Amygdala (tissue), 56 donors: ENCODE measurements at regions not wholly inside any gene's neighbourhood (a gene's known extent, or its start where the extent isn't known, plus 50 kb on each side); places are given as distances from the start of the nearest gene placed in this dataset.

ENCODE experiments used
- DNase-seq, 56 donors: peaks; one replicate each; lab custom pipeline; 2025; lab: John Stamatoyannopoulos, UW

DNA sequence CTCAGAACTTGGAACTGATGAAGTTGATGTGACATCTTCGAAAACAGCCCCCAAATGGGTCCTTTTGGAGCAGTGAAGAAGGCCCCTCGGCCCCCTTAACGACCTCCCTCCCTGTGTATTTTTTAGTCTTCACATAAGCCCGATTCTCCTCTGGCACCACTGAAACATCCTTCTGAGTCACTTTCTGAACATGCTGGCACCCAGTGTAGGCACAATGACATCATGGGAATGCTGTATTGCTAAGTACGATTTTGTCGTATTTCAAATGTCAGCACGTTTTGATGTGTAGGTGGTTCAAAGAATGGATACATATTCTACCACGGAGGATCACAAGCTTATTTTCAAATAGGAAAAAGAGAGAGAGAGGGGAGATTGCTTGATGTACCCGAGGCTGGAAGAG is 111.7 kb upstream of the RIOK3 start:
- DNase-seq, result no peak

DNA sequence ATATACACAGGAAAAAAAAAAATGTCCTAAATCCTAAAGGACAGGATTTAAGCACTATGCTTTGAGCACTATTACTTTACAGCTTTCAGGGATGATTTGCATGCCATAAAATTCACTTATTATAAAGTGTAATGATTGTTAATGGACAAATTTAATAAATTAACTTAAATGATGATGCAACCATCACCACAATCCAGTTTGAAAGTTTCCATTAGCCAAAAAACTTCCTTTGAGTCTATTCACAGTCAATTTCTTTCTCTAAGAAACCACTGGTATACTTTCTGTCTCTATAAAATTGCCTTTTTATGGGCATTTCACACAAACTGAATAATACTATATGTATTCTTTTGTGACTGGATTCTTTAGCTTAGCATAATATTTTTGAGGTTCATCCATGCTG is 111.1 kb upstream of the RIOK3 start:
- DNase-seq, result no peak

DNA sequence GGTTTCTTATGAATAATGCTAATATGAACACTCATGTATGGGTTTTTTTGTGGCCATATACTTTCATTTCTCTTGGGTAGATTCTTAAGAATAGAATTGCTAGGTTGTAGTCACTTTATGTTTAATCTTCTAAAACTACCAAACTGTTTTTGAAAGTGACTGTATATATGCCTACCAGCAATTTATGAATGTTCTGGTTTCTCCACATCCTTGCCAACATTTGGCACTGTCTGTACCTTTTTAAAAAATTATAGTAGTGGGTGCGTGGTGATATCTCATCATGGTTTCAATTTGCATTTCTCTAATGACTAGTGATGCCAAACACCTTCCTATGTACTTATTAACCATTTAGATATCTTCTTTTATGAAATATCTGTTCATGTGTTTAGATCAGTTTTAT is 110.6 kb upstream of the RIOK3 start:
- DNase-seq, result no peak

DNA sequence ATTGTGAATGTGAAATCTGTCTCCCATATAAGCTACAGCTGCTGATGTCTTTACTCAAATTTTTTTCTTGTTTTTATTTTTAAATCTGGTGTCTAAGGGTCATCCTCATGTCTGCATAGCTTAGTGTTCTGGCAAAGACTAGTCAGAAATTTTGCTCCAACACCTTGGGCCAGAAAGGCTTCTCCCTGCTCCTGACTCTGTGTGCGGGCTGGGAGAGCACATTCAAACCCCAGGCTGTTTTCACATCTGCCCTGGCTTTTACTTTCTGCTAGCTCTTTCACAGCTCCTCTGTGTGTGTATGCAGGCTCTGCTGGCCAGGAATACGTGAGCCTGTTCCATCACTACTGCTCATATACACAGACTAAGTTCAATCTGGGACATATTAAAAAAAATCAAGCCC is 102.9 kb upstream of the RIOK3 start:
- no peak for DNase-seq

DNA sequence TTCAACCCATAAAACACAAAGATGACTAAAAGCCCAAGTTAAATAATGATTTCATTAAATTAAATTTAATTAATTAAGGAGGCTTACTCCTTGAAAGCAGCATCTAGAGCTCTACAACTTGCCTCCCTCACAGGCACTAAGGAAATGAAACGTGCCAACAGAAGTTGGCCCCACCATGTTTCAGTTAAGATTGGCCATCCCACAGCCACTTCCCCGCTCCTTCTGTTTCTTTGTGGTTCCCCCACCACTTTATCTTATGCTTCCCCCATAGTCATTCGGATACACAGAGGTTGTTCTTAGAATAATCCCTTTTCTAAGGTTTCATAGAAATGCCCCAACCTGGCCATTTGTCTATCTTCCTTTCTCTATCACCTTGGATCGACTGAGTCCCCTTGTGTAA is 101.6 kb upstream of the RIOK3 start:
- DNase-seq, result no peak

DNA sequence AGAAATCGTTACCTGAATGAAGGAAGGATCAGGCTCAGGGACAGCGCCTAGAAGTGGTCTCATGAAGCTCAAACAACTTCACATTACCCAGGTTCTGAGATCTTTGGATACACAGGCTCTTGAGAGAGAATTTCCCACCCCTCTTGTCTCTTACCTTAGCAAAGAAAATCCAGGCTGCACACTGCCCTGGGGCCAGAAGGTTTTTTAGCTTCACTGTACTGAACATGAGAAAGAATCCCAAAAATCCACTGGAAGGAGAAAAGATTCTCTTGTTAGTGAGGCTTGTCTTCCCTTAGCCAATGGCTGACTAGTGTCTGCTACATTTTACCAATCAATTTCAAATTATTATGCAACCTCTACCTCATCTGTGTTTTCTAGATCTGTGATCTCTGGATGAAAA is 101.0 kb upstream of the RIOK3 start:
- DNase-seq, result no peak

DNA sequence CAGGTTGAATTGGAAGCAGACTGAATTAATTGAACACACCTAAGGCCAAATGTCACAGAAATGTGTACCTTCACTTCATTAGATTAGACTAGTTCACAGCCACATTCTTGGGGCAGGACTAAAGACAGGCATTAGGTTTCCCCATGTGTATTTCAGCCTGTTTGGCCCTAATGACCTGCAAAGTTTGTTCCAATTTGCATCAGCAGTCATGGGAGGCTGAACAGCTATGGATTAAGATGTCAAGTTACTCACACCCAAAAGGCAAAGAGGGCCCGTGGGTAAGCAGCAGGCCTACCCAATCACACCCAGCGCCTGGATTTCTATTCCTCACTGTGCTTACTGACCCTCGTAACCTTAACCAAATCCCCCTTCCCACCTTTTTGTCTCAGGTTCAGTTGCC is 99.6 kb upstream of the RIOK3 start:
- DNase-seq, result no peak

DNA sequence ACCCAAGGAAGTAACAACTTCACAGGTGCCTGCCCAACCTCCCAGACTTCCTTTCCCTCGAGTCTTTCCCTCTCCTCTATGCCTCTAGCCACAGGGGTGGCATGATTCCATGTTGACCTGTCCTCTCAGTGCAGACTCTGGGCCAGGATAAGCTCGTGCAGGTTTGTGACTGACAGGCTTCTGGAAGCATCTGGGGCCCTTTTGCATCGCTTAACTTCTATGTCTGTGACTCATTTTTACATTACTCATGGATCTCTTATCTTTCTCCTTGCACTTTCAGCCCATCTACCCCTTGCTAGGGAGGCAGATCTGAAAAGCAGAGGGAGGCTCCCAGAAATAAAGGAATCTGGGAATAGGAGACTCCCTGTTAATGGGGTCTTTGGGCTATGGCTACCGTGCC is 98.5 kb upstream of the RIOK3 start:
- DNase-seq, result no peak

DNA sequence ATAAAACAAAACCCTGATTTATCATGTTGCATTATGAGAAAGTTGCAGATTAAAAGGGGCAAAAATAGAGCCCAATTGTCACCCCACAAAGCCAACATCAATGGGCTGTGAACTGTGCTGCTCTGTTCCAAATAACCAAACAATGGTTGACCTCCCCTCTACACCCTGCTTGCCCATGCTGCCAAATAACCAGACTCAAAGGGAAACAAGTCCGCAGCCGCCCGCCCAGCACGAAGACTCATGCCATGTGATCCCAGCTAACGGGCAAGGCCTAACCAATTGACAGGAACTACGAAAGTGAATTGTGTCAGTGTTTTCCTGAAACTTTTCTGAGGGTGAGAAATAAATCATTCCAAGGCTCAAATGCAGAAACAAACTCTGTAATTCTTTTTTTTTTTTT is 97.9 kb upstream of the RIOK3 start:
- DNase-seq, result peak in 35 of 56 donors; percentile 2 to 80 (median 36)

DNA sequence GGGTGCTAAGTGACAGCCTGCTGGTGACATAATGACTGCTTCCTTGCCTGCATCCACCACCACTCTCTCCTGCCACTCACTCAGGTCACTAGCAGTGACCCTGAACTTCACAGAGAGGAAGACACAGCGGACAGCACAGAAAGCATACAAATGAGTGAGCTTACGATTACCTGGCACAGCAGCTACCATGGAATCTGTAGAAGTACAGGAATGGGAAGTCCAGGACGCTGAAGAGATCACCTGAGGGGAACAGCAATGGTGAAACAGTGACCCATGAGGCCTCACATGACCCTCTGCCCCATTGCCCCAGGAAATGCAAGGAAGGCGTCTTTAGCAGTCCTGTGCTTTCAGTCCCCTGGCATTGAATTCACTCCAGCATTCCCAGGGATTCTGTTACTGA is 96.7 kb upstream of the RIOK3 start:
- no peak for DNase-seq

DNA sequence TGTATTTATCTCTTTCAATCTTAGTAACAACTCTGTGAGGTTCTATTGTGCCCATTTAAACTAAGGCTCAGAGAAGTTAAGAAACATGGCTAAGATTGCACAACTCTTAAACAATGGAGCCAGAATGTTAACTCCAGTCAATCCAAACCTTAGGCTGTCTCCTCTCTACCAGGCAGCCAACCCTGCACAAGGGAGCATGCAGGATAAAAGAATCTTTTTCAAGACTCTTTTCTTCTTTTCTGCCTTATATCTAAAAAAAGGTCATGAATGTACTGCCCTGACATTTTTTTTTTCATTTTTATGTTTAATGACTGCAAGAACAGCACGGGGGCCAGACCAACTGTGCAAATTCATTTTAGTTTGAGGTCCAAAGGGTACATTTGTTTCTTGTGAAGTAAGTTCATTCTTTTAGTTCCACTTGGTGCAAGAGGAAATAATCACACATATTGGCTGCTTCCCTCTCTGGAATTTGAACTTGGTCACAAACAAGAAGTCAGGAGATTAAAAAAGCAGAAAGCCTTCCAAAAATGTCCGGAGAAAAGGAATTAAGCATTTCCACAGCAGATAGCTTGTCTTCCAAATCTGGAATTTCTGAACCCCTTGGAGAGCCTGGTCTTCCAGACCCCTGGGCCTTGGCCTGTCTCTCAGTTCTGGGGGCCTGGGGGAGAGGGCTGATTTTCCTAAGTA is 96.0 kb upstream of the RIOK3 start:
- no peak for DNase-seq

DNA sequence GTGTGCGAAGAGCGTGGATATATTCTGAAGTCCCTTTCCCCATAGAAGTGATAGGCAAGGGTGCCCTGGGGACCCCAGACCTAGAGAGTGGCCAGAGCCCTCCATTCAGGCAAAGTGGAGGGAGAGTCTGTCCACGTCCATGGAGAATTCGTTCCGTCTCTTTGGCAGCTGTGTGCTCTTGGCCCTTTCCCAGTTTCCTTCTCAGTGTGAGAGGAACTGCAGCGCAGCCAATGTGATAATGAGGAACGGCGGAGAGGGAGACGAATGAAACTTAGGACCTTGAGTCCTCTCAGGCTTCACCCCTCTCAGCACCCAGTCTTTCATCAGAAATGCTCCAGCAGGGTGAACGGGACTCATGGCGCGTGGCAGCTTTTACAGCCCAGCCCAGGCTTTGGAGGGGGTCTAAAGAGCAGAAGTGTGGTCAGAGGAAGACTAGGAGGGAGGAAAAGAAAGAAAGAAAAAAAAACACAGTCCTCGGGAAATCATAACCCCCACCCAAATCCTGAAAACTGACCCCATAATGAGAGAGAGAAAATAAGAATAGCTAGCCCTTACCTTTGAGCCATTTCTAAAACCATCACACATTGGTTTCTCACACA is 95.0 kb upstream of the RIOK3 start:
- DNase-seq, result peak in 29 of 56 donors; percentile 1 to 53 (median 21)

DNA sequence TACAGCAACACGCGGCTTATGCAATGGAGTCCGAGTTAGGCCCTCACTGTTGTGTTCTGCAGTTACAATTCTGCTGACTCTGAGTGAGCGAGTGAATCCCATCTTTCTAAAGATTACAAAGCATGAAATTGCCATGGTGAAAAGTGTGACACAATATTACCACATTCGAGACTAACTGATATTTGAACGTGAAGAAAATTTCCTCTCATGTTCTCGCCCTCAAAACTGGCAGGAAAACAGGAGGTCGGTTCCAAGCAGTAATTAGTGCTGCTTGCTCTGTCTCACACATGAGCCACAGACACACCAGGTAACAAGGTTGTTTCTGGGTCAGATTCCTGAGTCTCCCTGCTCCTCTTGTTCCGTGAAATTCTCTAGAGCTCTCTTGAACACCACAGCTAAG is 93.7 kb upstream of the RIOK3 start:
- DNase-seq, result no peak

DNA sequence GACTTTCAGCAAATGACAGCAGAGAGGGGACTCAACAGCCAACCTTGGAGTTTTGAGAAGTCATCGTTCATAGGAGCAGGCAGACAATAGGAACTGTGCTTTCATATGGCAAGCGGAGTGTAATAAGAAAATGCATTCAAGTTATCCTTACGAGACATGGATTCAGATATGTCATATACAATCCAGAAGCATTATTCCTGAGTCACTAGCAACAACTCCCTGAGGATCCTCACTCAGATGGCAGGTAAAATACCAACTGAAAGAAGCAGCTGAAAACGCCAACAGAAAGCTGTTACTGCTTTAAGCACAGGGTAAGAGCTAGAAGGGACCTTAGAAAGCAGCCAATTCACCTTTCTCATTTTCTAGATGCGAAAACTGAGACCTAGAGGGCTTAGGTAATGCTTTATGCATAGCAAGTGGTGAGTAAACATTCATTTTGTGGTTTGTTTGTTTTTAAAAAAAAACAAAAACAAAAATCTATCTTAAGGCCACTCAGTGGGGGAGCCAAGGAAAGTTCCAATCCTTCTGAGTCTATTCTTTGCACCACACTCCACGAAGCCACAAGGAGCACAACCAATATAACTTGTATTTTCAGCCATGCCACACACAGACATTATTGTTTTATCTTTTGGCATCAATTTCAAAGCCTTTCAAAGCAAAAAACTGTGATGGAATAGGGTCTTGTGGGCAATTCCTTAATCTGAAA is 89.1 kb upstream of the RIOK3 start:
- DNase-seq, result no peak

DNA sequence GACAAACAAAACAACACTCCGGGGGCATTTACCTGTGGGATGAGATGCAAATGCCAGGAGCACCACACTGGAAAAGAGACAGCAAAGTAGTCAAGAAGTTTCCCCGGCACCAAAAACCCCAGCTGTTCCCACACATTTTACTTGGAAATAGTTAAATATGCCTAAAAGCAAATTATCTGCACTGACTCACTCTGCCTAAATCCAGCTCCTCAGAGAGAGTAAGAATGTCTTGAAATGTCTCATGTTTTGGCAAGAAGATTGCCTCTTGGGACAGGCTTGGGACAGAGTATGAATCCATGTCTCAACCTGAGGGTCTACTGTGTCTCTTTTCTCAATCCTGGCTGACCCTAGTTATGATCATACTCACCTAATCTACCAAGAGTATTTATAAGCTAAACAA is 87.5 kb upstream of the RIOK3 start:
- no peak for DNase-seq

DNA sequence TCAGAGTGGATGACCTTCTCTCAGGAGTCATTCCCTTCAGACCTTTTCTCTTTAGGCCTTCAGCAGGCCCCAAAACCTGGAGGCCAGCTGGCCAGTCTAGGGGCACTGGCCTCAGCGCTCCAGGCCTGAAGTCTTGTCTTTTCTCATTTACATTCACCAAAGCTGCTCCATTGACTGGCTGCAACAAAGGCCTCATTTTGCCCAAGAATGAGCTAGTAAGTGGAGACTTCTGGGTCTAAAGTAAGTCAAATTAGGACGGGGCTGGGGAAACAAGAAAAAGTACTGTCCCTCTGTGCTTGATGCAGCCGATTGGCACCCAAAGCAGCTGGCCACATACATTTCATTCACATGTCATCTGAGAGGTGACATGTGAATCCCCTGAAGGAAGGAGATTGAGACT is 83.8 kb upstream of the RIOK3 start:
- peak in 26 of 56 donors; percentile 3 to 41 (median 12) for DNase-seq

DNA sequence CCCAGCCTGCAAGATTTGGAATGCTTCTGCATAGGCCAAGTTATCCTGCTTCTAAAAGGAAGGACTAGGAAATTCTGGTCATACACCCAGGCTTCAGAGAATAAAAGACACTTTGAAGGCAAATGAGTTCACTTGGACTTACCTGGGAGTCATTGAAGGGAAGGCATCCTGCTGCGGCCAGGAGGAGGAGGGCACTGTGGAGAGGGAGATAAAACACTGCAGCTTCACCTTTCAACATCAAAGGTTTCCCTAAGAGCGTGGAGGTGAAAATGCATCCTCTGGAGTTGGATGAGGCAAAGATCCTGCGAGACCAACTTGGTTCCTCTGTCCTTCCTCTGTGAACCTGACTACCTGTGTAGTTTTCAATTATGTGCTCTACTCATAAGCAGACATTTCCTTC is 79.5 kb upstream of the RIOK3 start:
- no peak for DNase-seq

DNA sequence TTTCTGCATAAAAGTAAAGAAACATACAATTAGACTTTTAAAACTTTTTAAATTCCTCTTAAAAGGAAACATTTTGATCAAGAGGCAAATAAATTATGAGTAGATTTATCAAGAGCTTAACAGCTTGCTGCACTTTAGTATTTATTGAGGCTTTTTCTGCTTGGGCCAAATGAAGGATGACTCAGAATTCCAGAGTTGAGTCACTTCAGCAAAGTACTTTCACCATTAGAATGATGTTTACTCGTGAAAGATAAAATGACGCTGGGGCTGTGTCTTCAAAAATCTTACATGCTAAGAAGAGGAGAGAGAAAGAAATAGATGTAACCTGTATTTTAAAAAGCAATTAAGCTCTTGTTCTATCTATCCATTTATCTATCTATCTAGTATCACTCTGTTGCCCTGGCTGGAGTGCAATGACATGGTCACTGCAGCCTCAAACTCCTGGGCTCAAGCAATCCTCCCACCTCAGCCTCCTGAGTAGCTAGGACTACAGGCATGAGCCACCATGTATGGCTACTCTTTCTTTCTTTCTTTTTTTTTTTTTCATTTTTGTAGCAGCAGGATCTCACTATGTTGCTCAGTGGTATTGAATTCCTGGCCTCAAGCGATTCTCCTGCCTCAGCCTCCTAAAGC is 75.3 kb upstream of the RIOK3 start:
- DNase-seq, result no peak

DNA sequence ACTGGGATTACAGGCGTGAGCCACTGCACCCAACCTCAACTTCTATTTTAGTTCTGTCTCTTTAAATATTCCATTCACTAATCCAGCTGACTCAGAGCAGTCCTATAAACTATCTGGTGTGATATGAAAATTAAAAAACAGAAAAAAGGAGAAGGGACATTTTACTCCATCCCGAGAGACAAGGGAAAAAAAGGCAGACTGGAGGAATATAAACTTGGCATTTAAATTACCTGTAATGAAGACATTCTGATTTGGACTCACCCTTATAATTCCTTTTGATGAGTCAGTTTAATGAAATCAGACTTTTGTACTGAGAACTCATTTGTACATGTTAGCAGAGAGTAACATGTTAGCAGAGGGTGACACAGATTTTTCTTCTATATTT is 74.8 kb upstream of the RIOK3 start:
- DNase-seq, result no peak

DNA sequence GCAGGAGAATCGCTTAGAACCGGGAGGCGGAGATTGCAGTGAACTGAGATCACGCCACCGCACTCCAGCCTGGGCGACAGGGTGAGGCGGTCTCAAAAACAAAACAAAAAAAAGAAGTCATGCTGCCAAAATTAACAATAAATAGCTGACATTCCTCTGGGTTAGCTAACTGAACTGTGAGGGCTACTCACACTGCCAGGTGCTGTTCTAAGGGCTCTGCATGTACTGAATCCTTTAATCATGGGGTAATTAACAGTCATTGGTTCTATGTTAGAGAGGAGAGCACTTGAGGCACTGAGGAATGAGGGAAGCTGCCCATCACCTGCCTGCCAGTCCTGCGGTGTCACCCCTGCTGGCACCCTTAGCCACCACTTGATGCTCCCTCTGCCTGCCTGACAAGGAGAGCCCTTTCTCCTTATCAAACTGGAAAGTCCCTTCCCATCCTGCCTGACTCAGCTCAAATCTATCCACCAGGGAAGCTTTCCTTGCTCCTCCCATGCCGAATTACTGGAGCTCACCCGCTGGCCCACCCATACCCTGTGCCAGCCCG is 73.0 kb upstream of the RIOK3 start:
- DNase-seq, result no peak

DNA sequence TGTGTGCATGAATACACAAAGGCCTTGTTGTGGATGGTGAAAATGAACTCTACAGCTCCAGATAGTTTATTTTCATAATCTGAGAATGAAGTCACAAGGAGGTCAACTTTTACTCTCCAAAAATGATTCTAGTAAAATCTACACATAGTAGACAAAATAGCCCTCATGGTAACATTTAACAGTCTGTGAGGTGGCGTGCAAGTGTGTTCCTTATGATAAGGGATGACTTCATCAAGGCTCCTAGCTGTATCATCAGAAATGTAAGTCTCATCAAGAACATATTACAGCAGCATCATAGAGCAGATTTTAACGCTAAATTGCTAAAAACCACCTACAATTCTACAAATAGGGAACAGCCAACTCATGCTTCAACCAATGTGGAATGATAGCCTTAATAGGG is 72.3 kb upstream of the RIOK3 start:
- DNase-seq, result no peak
